Activated CD8-positive, alpha-beta T cell treated with anti-CD3 and anti-CD28 coated beads, Interleukin-2, amount 10 ng/mL, durations not matched to agents 7 days and 5 days (primary cell): ENCODE measurements at regions not wholly inside any gene's neighbourhood (a gene's known extent, or its start where the extent isn't known, plus 50 kb on each side); places are given as distances from the start of the nearest gene placed in this dataset.

Experiments
- ATAC-seq: fragments of 150-1000 bp; cut with Tn5 transposase; one replicate; pipeline ENCODE4 v1.10.0; 2021; ENCODE audit warnings: moderate library complexity
- CTCF ChIA-PET: fragments of 350-600 bp; sonication (Branson Sonifier 250); formaldehyde crosslinking; loops from one replicate; lab custom pipeline; 2021; ENCODE audit warnings: antibody characterized with exemption; lab: Charles Lee
- POLR2A ChIA-PET: fragments of 350-600 bp; sonication (Branson Sonifier 250); formaldehyde crosslinking; loops from one replicate; lab custom pipeline; 2021; ENCODE audit warnings: antibody characterized with exemption; lab: Charles Lee
- DNase-seq: peaks from one replicate; pipeline ENCODE4 v3.0.0-alpha.2; 2020
- H3K27ac Mint-ChIP-seq: one replicate; pipeline ENCODE4 v1.8.0; 2021; ENCODE audit warnings: mild to moderate bottlenecking, mixed read lengths
- H3K27me3 Mint-ChIP-seq: one replicate; pipeline ENCODE4 v1.8.0; 2021; ENCODE audit warnings: low read depth, mixed read lengths
- H3K36me3 Mint-ChIP-seq: one replicate; pipeline ENCODE4 v1.8.0; 2021; ENCODE audit warnings: low read depth, mixed read lengths
- H3K4me1 Mint-ChIP-seq: one replicate; pipeline ENCODE4 v1.8.0; 2021; ENCODE audit warnings: low read depth, mixed read lengths
- H3K4me3 Mint-ChIP-seq: one replicate; pipeline ENCODE4 v1.8.0; 2021; ENCODE audit warnings: mild to moderate bottlenecking, mixed read lengths
- H3K9me3 Mint-ChIP-seq: one replicate; pipeline ENCODE4 v1.8.0; 2022; ENCODE audit warnings: mixed read lengths; ENCODE audit not compliant: insufficient read depth

DNA sequence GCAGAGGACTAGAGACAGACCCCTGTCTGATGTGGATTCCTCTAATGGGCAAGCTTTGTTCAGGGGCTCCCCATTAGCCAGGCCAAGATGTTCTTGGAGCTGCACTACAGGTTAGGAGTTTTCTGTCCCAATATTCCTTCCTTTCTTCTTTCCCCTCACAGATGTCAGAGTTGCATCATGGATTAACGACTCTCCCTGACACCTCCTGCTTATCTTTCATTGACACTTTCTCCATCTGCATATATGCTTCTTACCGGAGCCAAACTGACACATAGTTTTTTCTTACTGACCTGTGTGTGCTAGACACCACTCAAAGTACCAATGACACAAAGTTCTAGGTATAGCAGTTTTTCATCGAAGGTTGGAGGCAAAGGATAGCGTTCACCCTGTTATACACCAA is 228.6 kb upstream of the HCCS start:
- ATAC-seq (no peak), DNase-seq (no peak)
- Mint-ChIP-seq H3K4me3 (no peak overlapping the region), H3K27ac (no peak overlapping the region), H3K27me3 (no peaks in the 10 kb centered on the region), H3K36me3 (no peaks in the 10 kb centered on the region), H3K4me1 (no peaks in the 10 kb centered on the region), H3K9me3 (peaks cover 4% of the 10 kb centered on the region)
- CTCF ChIA-PET = no interaction called here
- POLR2A ChIA-PET = no interaction called here

DNA sequence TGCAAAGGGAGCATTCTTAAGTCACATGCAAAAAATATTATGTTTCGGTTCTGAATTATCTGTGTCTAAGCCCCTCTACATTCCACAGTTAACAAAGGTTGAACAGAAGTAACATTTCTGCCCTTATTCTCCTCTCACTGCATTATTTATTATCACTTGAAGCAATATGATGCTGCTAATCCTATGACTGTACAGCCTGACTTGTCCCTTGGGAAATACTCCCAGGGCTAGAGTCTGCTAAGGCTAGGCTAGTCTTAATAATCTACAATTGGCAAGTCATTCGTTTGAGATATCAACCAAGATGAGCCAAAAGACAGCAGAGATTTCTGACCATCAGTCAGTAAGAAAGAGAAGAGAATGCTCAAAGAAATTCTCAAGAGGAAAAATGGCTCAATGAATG is 226.9 kb upstream of the HCCS start:
- no peak for DNase-seq
- no peak for ATAC-seq
- Mint-ChIP-seq H3K4me1 (no peaks in the 10 kb centered on the region), H3K27me3 (no peaks in the 10 kb centered on the region), H3K36me3 (no peaks in the 10 kb centered on the region), H3K9me3 (peaks cover 4% of the 10 kb centered on the region), H3K4me3 (no peak overlapping the region), H3K27ac (no peak overlapping the region)
- POLR2A ChIA-PET = no interaction called here
- CTCF ChIA-PET = no interaction called here

DNA sequence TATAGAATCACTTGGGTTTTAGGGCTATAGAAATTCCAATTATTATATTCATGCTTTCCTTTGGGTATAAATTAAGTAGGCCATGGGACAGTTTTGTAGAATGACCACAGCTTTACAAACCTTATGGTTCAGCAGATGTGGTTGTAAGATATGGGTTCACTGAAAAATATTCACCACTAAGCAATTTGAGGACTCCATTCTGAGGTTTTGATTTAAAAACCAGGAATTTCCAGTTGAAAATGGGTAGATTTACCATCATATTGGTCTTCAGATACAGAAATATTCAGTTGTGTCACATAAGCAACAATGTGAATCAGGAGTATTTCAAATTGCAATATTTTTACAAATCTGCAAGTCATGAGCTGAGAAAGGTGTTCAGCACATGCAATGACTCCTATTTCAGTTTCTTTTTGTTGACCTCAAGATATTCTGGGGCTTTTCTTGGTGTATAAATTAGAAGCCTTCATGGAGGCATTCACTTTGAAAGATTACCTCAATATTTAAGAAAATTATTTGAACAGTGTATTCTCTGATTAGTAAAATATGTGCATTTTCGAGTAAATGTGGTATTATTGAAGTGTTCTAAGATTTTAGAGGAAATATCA is 218.4 kb upstream of the HCCS start:
- Mint-ChIP-seq H3K27ac (no peak overlapping the region), H3K27me3 (no peaks in the 10 kb centered on the region), H3K4me3 (no peak overlapping the region), H3K9me3 (no peaks in the 10 kb centered on the region), H3K36me3 (no peaks in the 10 kb centered on the region), H3K4me1 (no peaks in the 10 kb centered on the region)
- DNase-seq (no peak), ATAC-seq (no peak)
- ChIA-PET CTCF (no interaction called here), POLR2A (interaction anchor here (0.6 kb wide), 1 partner anchor 257 kb away, joined by 3 read pairs; no protein-coding TSS in a partner anchor)

DNA sequence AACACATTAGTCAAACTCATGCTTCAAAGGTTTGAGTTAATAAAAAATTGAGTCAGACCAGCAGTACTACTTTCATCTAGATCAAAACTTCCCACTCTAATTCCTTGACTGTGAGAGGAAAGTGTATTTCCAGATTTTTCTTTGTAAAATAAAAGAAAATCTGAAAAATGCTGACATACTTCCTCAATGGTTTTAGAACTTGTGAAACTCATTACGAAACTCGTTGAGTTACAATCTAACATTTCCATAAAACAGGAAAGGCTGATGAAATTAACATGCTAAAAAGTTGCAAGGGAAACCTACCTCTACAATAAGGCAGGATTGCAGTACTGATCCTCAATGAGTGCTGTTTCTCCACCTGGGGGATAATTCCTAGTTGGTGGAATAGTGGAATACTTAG is 217.8 kb upstream of the HCCS start:
- H3K27ac Mint-ChIP-seq = no peak overlapping the region
- ATAC-seq (no peak), DNase-seq (no peak)
- H3K9me3 Mint-ChIP-seq = no peaks in the 10 kb centered on the region
- H3K4me3 Mint-ChIP-seq = no peak overlapping the region
- ChIA-PET CTCF (no interaction called here), POLR2A (no interaction called here)
- H3K4me1 Mint-ChIP-seq = no peaks in the 10 kb centered on the region
- H3K27me3 Mint-ChIP-seq = no peaks in the 10 kb centered on the region
- no peaks in the 10 kb centered on the region for H3K36me3 Mint-ChIP-seq

DNA sequence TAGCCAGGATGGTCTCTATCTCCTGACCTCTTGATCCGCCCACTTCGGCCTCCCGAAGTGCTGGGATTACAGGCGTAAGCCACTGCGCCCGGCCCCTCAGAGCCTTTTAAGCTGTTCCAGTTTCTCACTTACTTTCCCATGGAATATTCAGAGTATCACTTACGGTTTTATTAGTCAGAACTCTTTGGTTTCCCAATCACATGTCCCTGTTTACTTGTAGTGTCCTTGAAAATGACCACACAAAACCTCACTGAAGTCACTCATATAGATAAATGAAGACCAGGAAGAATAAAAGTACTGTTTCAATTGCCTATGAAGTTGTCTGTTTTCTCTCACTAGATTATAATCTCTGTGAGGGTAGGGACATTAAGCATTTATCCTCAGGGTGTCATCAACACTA is 217.2 kb upstream of the HCCS start:
- Mint-ChIP-seq H3K36me3 (no peaks in the 10 kb centered on the region), H3K4me1 (no peaks in the 10 kb centered on the region), H3K9me3 (no peaks in the 10 kb centered on the region), H3K27ac (no peak overlapping the region), H3K4me3 (no peak overlapping the region), H3K27me3 (no peaks in the 10 kb centered on the region)
- DNase-seq = no peak
- POLR2A ChIA-PET = no interaction called here
- ATAC-seq = no peak
- CTCF ChIA-PET = no interaction called here

DNA sequence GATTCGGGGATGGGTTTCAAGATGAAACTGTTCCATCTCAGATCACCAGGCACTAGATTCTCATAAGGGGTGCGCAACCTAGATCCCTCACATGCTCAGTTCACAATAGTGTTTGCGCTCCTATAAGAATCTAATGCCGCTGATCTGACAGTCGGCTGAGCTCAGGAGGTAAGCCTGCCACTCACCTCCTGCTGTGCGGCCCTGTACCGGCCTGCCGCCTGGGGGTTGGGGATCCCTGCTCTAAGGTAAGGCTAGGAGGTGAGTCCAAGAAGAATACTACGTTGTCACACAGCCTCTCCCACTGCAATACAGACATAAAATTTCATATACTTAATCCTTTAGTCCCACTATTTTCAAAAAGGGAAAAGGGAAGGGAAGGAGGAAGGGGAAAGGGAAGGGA is 213.4 kb upstream of the HCCS start:
- Mint-ChIP-seq H3K27me3 (no peaks in the 10 kb centered on the region), H3K4me3 (no peak overlapping the region), H3K9me3 (no peaks in the 10 kb centered on the region), H3K36me3 (no peaks in the 10 kb centered on the region), H3K4me1 (no peaks in the 10 kb centered on the region), H3K27ac (no peak overlapping the region)
- ChIA-PET POLR2A (no interaction called here), CTCF (no interaction called here)
- no peak for DNase-seq
- ATAC-seq = no peak

DNA sequence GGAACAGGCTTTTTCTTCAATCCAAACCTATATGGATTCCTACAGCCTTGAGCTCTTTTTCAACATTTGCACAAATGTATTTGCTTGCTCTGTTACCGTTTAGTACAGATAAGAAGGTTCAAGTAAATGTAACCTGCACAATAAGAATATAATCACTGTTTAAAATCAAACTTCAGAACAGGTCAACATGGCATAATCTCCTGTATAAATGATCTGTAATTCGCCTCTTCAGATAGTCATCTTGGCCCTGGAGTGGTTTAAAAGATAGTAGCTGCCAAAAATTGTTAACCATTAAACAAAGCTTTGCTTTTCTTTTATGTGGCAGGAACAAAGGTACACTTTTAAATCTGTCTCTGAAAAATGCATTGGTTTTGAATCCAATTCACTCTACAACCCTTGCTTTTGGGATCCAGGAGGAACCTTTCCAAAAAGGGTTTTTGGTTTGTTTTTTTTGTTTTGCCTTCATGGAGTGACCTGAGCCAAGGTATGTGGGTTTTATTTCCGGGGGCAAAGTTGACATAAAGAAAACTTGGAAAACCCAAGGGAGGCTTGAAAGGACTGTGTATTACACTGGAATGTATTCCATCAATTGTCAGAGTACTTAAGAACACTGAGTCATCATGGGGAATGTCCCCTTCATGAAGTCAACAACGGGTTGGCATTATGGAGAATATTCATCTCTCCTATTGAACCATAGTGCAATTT is 210.4 kb upstream of the HCCS start:
- no peak for DNase-seq
- no peak overlapping the region for H3K27ac Mint-ChIP-seq
- ATAC-seq = no peak
- POLR2A ChIA-PET = no interaction called here
- H3K4me1 Mint-ChIP-seq = no peaks in the 10 kb centered on the region
- H3K27me3 Mint-ChIP-seq = no peaks in the 10 kb centered on the region
- H3K36me3 Mint-ChIP-seq = no peaks in the 10 kb centered on the region
- H3K9me3 Mint-ChIP-seq = no peaks in the 10 kb centered on the region
- CTCF ChIA-PET = no interaction called here
- H3K4me3 Mint-ChIP-seq = no peak overlapping the region

DNA sequence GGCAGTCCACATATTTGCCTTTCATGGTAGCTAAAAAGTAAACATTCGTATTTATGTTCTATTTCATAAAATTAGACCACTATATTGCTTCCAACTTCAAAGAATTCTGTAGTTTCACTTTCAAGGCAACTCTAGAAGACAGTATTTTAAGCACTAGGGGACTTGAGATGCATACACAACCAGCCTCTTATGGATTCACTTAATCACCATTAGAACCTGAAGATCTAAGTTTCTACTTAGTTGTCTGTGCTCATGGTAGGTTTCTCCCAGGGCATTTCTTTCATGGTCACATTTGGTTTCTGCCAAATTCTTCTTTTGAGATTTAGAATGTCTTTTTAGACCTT is 209.9 kb upstream of the HCCS start:
- H3K4me1 Mint-ChIP-seq = no peaks in the 10 kb centered on the region
- ChIA-PET CTCF (no interaction called here), POLR2A (no interaction called here)
- DNase-seq = no peak
- no peak overlapping the region for H3K27ac Mint-ChIP-seq
- no peaks in the 10 kb centered on the region for H3K9me3 Mint-ChIP-seq
- no peaks in the 10 kb centered on the region for H3K36me3 Mint-ChIP-seq
- H3K4me3 Mint-ChIP-seq = no peak overlapping the region
- no peaks in the 10 kb centered on the region for H3K27me3 Mint-ChIP-seq
- ATAC-seq = no peak

DNA sequence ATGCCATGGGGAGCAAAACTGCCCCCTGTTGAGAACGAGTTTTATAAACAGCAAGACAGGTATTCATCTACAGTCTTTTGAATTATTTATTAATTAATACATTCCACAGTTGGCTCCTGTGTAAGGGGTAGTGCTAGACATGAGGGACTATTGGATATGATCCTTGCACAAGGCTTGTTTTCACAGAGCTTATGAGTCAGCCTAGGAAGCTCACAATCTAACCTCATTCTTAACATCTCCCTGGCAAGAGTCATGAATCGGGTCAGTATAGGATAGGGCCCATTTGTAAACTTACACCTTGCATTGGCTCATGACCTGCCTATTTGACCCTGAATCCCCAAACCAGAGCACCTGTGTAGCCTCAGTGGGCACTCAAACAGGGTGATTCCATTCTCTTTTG is 209.1 kb upstream of the HCCS start:
- ChIA-PET CTCF (no interaction called here), POLR2A (no interaction called here)
- no peaks in the 10 kb centered on the region for H3K27me3 Mint-ChIP-seq
- no peaks in the 10 kb centered on the region for H3K36me3 Mint-ChIP-seq
- no peaks in the 10 kb centered on the region for H3K9me3 Mint-ChIP-seq
- H3K4me1 Mint-ChIP-seq = no peaks in the 10 kb centered on the region
- DNase-seq = no peak
- H3K4me3 Mint-ChIP-seq = no peak overlapping the region
- H3K27ac Mint-ChIP-seq = no peak overlapping the region
- no peak for ATAC-seq

DNA sequence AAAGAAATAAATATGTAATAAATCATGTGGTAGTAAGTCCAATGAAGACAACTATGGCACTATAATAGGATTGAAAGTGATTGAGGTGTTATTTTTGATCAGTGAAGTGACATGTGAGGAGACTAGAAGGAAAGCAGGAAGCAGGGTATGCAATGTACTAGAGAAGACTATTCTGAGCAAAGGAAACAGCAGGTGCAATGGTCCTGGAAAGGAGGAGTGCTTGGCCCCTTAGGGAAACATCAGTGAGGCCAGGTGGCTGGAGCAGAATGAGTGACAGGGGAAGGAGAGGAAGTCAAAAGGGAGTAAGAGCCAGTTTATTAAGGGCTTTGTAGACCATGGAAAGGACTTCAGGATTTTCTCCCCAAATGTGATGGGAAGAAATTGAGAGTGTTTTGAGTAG is 207.6 kb upstream of the HCCS start:
- CTCF ChIA-PET = no interaction called here
- no peak for ATAC-seq
- no peak overlapping the region for H3K4me3 Mint-ChIP-seq

DNA sequence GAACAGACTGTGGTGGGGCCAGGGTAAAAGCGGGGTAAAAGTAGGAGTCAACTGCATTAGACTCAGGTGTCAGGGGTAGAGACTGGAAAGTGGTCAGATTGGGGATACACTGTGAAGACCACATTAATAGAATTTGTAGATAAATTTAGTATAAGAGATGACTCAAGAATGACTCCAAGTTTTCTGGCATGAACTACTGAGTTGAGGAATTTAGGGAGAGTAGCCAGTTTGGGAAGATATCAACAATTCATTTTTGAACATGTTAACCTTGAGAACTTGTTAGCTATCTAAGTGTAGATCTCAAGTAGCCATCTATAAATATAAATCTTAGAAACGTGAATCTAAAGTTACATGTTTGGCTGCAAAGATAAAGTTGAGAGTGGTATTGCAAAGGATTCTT is 206.9 kb upstream of the HCCS start:
- CTCF ChIA-PET = no interaction called here
- POLR2A ChIA-PET = no interaction called here
- Mint-ChIP-seq H3K4me3 (no peak overlapping the region), H3K27me3 (no peaks in the 10 kb centered on the region), H3K36me3 (no peaks in the 10 kb centered on the region), H3K4me1 (no peaks in the 10 kb centered on the region), H3K27ac (no peak overlapping the region), H3K9me3 (no peaks in the 10 kb centered on the region)
- DNase-seq (no peak), ATAC-seq (no peak)

More for the DNA sequence above, 207.6 kb upstream of the HCCS start:
- Mint-ChIP-seq H3K9me3 (no peaks in the 10 kb centered on the region), H3K27ac (no peak overlapping the region), H3K27me3 (no peaks in the 10 kb centered on the region), H3K4me1 (no peaks in the 10 kb centered on the region), H3K36me3 (no peaks in the 10 kb centered on the region)
- DNase-seq = no peak
- POLR2A ChIA-PET = no interaction called here

DNA sequence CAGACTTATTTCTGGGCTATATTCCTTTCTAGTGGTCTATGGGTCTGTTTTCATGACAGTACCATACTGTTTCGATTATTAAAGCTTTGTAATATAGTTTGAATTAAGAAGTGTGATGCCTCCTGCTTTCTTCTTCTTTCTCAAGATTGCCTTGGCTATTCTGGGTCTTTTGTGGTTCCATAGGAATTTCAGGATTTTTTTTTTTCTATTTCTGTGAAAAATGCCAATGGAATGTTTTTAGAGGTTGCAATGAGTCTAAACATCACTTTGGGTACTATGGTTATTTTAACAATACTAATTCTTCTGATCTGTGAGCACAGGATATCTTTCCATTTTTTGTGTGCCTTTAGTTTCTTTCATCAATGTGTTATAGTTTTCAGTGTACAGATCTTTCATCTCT is 204.3 kb upstream of the HCCS start:
- Mint-ChIP-seq H3K27ac (no peak overlapping the region), H3K9me3 (no peaks in the 10 kb centered on the region), H3K4me1 (no peaks in the 10 kb centered on the region), H3K36me3 (no peaks in the 10 kb centered on the region), H3K27me3 (no peaks in the 10 kb centered on the region), H3K4me3 (no peak overlapping the region)
- ATAC-seq (no peak), DNase-seq (no peak)
- ChIA-PET CTCF (no interaction called here), POLR2A (no interaction called here)

DNA sequence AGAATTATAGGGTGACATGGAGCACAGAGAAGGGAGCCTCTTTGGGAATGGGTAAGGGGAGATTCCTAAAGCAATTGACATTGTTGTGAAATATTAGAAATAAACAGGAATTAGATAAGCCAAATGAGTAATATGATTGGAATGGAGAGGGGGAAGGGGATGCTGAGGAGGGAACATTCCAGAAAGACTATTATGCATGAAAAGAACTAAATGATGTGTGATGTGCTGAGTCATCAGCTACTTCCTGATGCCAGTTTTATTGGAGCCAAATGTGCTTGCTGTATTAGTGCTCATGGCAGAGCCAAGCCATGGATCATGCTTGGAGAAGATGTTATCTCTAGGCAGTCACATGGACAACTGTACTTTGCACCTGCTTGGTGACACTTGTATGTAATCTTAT is 189.0 kb upstream of the HCCS start:
- ATAC-seq = no peak
- no peaks in the 10 kb centered on the region for H3K27me3 Mint-ChIP-seq
- ChIA-PET CTCF (no interaction called here), POLR2A (no interaction called here)
- H3K36me3 Mint-ChIP-seq = no peaks in the 10 kb centered on the region
- no peaks in the 10 kb centered on the region for H3K9me3 Mint-ChIP-seq
- no peak overlapping the region for H3K27ac Mint-ChIP-seq
- no peaks in the 10 kb centered on the region for H3K4me1 Mint-ChIP-seq
- DNase-seq = no peak
- H3K4me3 Mint-ChIP-seq = no peak overlapping the region
